Forelimb muscle (tissue), 1 donor: ENCODE measurements at regions not wholly inside any gene's neighbourhood (a gene's known extent, or its start where the extent isn't known, plus 50 kb on each side); places are given as distances from the start of the nearest gene placed in this dataset.

Experiments used
- DNase-seq: peaks from one replicate; pipeline ENCODE4 v3.0.0-alpha.2; 2013; ENCODE audit warnings: low read depth

GRCh38 chr15:29428925-29429573 lies 159.4 kb upstream of the NSMCE3 start:
- DNase-seq, result no peak

- DNase-seq, result no peak
These were observed 156.2 kb upstream of the NSMCE3 start for GRCh38 chr15:29425864-29426263.

- DNase-seq, result no peak
These were observed 154.5 kb upstream of the NSMCE3 start for GRCh38 chr15:29424118-29424517.

- no peak for DNase-seq
These were observed 153.0 kb upstream of the NSMCE3 start for GRCh38 chr15:29422606-29423005.

DNA sequence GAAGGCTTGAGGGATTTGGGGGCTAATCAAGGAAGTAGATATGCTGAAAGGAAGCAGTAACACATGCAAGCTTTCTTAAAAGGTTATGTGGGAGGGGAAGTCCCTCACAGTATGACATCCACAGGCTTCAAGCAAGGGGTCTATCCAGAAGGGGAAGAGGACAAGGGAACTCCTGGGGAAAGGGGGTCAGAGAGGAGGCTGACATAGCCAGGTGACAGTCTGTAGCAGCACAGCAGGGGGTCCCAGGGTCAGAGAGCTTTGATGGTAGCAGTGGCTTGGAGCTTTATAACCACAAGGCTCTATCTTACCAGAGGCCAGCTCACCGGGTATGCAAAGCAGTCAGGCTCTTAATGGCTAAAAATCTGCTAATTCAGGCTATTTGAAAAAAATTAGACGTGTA lies 150.6 kb upstream of the NSMCE3 start:
- no peak for DNase-seq

- DNase-seq, result no peak
These were observed 149.3 kb upstream of the NSMCE3 start for GRCh38 chr15:29418931-29419330.

DNA sequence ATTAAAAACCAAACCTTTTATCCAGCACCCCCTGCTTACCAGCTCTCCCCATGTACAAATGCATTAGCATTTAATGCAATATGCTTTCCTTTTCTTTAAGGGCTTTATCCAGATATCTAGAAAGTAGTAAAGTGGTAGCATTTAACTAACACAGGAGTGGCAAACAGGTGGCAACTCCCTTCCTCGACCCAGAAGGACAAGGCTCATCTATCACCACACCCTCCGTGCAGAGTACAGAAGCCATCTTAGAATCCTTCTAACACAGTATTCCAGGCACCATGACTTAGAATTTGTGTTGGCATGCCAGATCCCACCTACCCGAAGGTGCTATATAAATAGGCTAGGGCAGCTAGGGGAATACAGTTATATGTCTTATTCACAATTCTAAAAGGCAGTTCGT lies 148.6 kb upstream of the NSMCE3 start:
- no peak for DNase-seq

GRCh38 chr15:29411299-29411698 lies 141.7 kb upstream of the NSMCE3 start:
- no peak for DNase-seq

GRCh38 chr15:29410338-29410737 lies 140.7 kb upstream of the NSMCE3 start:
- DNase-seq, result no peak

GRCh38 chr15:29409890-29410289 lies 140.3 kb upstream of the NSMCE3 start:
- no peak for DNase-seq

DNA sequence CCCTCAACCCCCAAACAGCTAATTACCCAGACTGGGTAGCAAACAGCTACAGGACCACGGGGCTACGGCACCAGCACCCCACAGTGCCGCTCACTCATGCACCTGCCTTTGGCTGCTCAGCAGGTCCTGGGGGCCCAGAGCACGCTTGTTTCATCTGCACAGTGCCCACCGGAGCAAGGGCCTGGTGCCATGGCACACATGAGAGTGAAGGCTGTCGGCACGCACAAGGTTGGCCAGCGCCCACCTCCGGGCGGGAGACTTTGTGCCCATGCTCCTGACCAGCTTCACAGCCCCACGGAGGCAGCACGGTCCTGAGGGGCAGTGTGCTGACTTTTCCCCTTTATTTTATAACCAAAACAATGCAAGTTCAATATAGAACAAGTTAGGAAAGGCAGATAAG lies 135.9 kb upstream of the NSMCE3 start:
- DNase-seq, result no peak

DNA sequence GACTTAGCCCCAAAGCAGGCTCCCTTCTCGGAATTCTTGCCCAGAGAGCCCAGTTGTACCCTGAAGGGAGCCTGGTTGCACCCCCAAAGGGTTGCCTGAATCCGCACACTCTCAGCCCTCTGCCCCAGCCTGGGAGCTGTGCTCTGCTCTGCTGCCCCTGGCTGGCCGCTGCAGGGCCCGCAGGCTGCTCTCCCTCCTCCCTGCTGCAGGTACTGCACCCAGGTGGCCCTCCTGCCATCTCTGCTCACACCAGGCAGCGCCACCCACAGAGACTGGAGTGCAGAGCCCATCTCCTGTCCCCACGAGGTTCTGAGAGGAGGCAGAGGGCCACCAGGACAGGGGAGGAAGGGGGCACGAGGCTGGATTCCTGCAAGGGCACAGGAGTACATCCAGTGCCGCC lies 134.2 kb upstream of the NSMCE3 start:
- no peak for DNase-seq

DNA sequence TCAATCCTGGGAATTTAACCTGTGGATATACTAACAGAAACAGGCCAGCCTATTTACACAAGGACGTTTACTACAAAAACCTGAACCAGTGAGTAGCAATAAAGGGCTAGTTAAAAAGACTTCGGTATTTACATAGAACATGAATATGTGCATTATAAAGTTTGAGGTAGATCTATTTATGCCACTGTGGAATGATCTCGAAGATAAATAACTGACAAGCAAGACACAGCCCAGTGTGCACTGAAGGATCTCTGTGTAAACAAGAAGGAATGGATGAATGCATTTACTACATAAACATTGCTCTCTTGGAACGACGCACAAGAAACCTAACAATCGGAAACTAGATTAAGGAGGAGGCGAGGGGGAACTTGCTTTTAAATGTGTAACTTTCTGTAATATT lies 132.0 kb upstream of the NSMCE3 start:
- no peak for DNase-seq

DNA sequence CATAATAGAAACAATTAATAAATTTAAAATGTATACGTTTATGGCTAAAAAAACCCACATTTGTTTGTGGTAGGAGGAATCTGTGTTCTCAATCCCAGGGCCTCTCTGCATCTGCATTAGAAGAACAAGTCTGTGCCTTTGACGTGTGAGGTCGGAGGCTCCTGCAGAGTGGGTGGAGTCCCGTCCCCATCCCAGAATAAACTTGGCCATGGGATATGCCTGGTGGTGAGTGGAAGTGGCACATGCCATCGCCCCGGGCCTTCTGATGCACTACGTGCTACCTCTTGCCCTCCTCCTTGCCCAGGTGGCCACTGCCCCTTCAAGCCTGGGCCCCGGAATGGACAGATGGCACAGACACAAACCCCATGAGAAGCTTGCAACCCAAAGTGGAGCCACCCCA lies 131.1 kb upstream of the NSMCE3 start:
- no peak for DNase-seq

- no peak for DNase-seq
These were observed 129.3 kb upstream of the NSMCE3 start for GRCh38 chr15:29398907-29399306.

GRCh38 chr15:29396176-29396811 lies 126.7 kb upstream of the NSMCE3 start:
- no peak for DNase-seq

- no peak for DNase-seq
These were observed 123.8 kb upstream of the NSMCE3 start for GRCh38 chr15:29393443-29393842.

GRCh38 chr15:29392358-29392757 lies 122.7 kb upstream of the NSMCE3 start:
- DNase-seq, result no peak

GRCh38 chr15:29390051-29390450 lies 120.4 kb upstream of the NSMCE3 start:
- DNase-seq, result no peak

GRCh38 chr15:29386523-29386922 lies 116.9 kb upstream of the NSMCE3 start:
- no peak for DNase-seq

DNA sequence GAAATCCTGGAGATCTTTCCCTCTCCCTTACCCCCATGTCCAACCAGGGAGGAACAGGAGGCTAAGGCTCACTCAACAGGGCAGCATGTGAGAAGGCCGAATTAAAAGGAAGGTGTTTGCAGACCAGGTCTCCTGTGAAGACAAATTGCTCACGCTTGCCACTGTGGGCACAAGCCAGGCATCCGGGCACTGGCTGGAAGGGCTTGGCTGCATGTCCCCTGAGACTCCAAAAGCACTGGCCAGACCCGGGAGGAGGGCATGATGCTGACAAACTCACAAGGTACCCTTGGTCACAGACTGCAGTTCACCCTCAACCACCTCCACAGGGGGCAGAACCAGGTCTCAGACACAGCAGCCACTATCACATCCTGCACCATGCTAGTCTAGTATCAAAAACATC lies 113.7 kb upstream of the NSMCE3 start:
- no peak for DNase-seq

GRCh38 chr15:29382862-29383261 lies 113.2 kb upstream of the NSMCE3 start:
- DNase-seq, result no peak

- DNase-seq, result no peak
These were observed 110.8 kb upstream of the NSMCE3 start for GRCh38 chr15:29380466-29380865.

DNA sequence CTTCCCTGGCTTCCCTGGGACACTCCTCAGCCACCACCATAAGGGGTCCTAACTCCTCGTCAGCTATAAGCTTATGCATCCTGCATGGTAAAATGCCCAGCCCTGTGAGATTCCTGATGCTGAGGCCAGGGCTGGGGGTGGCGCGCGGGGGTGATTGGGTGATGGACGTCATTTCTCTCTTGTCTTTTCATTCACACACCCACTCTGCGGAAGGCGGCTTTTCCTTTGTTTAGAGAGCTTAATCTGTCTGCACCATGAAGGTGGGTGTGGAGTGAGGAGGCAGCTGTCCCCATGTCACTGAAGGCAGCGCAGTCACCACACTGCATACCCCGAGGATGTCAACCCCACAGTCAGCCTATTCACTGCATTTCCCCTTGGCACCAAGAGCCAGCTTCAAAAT lies 110.0 kb upstream of the NSMCE3 start:
- no peak for DNase-seq
